NOMO-1 (cell line): ENCODE measurements at regions not wholly inside any gene's neighbourhood (a gene's known extent, or its start where the extent isn't known, plus 50 kb on each side); places are given as distances from the start of the nearest gene placed in this dataset.
"Not testable (repeated sequence)": the region's sequence is repeated elsewhere in the genome, so short reads cannot be mapped to it uniquely, and the experiment has no call there.

Experiments used
- DNase-seq, 2 experiments: peaks; one replicate each; lab custom pipeline; 2025; ENCODE audit not compliant: unreplicated experiment in 2 of 2; lab: John Stamatoyannopoulos, UW

DNA sequence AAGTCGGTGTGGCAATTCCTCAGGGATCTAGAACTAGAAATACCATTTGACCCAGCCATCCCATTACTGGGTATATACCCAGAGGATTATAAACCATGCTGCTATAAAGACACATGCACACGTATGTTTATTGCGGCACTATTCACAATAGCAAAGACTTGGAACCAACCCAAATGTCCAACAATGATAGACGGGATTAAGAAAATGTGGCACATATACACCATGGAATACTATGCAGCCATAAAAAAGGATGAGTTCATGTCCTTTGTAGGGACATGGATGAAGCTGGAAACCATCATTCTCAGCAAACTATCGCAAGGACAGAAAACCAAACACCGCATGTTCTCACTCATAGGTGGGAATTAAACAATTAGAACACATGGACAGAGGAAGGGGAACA, 80.6 kb upstream of the ST3GAL5 start:
- not testable (repeated sequence) for DNase-seq

- DNase-seq = not testable (repeated sequence)
Observed at GRCh38 chr2:85965770-85966169, 77.0 kb upstream of the ST3GAL5 start.

- not testable (repeated sequence) for DNase-seq
Observed at GRCh38 chr2:85963747-85964418, 75.1 kb upstream of the ST3GAL5 start.

DNA sequence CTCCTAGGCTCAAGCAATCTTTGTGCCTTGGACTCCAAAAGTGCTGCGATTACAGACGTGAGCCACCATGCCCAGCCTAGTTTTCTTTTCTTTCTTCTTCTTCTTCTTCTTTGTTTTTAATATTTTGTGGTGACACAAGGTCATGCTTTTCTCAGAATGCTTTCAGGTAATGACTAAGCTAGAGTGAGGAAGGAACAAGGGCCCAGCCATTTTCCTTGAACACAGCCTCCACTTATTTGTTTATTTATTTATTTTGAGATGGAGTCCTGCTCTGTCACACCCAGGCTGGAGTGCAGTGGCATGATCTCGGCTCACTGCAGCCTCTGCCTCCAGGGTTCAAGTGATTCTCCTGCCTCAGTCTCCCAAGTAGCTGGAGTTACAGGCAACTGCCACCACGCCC, 74.3 kb upstream of the ST3GAL5 start:
- DNase-seq = no peak

DNA sequence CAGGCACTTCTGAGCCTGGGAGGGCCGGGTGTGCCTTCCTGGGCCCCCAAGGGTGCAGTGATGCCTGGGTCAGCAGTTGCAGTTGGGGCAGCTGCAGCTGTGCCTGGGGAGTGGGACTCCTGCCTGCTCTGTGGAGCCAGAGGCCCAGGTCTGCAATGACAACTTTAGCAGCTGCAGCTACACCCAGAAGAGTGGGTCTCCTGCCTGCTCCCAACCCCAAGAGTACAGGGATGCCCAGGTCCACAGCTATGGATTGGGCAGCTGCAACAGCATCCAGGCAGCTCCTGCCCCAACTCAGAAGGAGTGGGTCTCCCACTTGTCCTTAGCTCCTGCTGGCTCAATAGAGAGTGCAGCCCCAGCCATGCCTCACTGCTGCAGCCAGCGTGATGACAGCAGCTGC, 73.0 kb upstream of the ST3GAL5 start:
- DNase-seq = no peak

DNA sequence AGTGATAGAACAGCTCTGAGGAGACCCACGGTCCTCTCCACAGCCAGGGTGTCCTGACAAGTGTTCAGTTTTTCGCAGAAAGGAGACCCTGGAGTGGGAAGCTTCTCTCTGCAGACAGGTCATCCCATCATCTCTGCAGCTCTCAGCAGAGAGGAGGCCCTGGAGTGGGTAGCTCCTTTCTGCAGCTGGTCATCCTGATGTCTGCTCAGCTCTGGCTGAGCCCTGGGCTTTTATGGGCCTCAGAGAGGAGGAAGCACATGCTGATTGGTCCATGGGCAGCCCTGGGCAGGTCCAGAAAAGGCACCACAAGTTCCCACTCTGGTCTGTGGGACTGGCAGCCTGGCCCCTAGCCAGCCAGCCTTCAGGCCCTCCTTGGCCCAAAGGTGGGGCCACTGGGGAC, 72.3 kb upstream of the ST3GAL5 start:
- DNase-seq = no peak

GRCh38 chr2:85959826-85960225, 71.0 kb upstream of the ST3GAL5 start:
- DNase-seq = no peak

DNA sequence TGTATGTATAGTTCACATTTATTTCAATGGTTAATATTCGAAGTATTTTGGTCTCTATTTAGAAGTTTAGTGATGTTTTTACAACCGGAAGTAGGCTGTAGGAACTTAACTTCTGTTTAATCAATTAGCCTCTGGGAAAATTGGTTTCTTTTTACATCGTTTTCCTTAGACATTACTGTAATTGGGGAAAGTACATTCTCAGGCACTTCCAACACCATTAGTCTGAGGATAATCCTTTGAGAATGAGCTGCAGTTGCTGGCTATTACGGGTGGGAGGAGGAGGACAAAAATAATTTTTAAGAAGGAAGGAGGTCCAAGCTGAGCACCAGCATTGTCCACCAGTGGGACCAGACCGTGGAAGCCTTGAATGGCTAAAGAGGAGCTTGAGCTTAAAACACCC, 70.4 kb upstream of the ST3GAL5 start:
- DNase-seq = no peak

GRCh38 chr2:85958731-85959130, 69.9 kb upstream of the ST3GAL5 start:
- DNase-seq = no peak

DNA sequence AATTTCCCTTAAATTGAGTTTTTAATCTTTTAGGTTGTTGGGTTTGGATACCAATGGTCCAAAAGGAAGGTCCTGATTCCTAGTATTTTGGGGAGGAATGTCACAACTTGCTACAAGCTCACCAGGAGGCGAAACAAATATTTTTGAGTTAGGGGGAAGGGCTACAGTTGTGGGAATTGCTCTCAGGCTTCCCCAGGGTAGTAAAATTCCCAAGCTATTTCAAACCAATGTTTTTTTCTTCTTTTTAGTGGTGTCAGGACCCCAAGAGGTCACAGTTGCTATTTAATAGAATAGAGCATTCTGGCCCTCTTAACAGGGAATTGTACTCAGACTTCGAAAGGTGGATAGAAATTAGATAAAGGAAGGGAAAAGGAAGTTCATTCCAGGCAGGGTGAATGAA, 68.5 kb upstream of the ST3GAL5 start:
- DNase-seq = no peak

DNA sequence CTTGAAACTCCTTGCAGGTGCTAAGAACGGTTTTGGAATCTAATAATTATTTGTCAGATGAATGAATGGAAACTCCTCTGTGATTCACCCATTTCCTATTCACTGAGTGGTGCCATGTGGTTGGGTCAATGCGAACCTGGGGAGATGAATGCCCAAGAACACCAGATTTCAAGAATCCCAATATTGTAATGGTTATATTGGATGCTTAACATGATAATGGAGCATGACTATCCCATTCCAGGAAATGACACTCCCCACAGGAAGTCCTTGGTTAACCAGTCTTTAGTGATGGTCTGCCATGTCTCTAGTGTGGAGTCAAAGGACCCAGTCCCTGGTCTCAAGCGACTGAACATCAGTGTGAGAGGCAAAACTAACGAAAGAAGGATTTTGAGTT, 67.9 kb upstream of the ST3GAL5 start:
- DNase-seq = no peak

GRCh38 chr2:85954590-85955458, 66.0 kb upstream of the ST3GAL5 start:
- no peak for DNase-seq

DNA sequence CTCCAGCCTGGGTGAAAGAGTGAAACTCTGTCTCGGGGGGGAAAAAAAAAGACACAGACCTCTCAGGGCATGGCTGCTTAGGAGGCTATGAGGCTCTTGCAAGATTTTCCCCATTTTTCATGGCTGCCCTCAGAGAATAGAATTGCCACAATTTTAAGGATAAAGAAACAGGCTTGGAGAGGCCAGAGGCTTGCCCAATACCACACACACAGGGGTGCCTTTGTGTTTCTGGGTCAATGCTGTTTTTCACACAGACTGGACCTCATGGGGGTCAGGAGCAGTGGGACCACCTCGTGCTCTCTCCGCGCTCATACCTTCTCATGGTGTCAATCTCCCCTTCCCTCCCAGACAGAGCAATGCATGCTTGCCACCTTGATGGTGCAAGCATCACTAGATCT, 65.4 kb upstream of the ST3GAL5 start:
- no peak for DNase-seq

DNA sequence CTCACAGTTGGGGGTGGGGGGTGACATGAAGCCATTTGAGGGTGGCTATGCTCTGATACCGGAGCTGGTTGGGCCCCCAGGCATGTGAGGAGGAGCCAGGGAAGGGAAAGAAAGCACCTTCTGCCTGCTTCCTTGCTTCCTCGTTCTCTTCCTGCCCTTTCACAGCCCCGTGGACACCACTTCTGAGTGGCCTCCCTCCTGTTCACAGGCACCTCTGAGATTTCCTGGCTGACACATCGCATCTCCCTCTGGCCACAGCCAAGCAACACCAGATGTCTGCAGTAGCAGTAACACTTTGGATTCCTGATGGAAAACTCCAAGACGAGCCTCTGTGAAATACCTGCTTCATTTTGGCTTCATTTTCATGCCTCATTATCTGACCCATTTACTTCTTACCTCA, 64.7 kb upstream of the ST3GAL5 start:
- DNase-seq = no peak

DNA sequence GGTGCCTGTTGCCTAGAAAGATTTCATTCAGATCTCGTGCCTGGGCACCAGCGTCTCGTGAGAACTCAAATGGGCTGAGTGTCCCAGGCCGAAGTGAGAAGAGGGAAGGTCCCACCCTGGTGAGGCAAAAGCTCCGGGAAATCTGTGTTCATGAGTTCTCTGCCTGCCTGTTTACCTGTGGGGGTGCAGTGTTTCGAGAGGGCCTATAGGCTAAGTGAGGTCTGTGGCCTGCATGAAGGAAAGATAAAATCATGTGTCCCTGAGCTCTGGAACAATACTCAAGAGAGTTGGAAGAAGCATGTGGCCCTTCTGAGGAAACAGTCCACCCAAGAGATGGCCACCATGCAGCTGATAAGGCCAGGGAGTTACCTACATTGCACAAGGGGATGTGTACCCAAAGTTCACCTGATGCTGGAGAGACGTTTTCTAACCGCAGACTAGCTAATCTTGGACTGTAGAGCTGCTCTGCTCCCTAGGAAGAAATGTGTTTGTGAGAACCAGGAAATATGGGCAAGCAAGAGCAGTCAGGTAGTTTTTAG, 63.5 kb upstream of the ST3GAL5 start:
- DNase-seq = no peak

DNA sequence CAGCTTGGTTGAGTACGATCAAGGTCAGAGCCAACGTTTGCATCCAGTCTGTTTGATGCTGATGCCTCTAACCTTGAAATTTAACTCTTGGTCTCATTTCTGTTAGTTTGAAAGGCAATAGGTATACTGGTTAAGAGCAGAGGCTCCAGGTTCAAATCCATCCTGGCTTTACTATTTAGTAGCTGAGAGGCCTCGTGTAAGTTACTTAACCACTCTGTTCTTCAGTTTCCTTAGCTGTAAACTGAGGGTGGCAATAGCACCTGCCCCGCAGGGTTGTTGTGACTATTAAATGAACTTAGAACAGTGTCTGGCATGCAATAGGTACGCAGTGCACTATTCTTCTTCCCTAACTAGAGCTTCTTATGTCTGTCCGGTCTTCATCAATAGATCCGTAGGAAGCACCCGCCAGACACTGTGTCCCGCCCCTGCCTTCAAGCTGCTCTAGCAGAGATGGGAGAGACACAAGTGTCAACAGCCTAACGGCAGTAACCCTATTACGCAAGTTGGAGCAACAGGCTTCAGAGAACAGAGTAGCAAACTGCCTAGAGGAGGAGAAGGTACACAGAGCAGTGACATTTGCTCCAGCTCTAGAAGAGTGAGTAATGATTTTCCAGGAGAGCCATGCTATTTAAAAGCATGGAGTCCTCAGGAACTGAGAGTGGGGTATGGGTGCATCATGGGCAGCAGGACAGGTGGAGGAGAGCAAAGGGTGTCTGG, 62.7 kb upstream of the ST3GAL5 start:
- peak; percentile 18 to 56 for DNase-seq

GRCh38 chr2:85950743-85951142, 62.0 kb upstream of the ST3GAL5 start:
- DNase-seq = no peak

DNA sequence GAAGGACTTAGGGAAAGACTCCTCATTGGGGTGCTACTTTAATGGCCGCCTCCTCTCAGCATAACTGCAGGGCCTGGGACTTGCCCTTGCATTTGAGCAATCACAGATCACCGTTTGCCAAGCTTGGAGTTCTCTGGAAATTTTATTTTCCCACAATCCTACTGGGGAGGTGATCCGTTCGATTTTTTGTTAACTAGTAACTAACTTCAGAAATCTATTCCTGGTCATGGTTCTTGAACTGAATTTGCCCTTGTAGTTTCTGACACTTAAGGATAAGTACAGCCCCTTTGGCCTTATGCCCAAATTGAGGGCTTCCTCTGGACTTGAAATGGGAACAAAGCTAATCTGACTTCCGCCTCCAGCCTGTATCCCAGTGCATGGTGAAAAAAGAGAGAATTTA, 60.5 kb upstream of the ST3GAL5 start:
- DNase-seq = no peak

DNA sequence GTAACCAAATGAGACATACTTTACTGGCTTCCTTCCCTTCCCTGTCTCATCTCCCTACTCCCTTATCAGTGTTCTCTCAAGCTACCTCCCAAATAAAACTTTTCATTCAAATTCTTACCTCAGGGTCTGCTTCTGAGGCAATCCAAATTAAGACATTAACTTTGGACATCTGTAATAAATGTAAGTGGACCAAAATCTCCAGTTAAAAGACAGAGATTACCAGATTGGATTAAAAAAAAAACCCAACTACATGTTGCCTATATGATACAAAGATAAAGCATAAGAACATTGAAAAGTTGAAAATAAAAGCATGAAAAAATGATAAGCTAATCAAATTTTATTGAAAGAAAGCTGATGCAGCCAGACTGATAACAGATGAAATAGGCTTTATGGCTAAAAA, 58.8 kb upstream of the ST3GAL5 start:
- DNase-seq = no peak

DNA sequence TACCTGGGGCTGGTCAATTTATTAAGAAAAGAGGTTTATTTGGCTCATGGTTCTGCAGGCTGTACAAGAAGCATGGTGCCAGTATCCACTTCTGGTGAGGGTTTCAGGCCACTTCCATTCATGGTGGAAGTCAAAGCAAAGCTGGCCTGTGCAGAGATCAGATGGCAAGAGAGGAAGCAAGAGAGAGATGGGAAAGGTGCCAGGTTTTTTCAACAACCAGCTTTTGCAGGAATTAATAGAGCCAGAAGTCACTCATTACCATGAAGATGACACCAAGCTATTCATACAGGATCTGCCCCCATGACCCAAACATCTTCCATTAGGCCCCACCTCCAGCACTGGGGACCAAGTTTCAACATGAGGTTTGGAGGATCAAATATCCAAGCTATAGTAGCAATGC, 56.8 kb upstream of the ST3GAL5 start:
- DNase-seq = no peak

- no peak for DNase-seq
Observed at GRCh38 chr2:85945172-85945571, 56.4 kb upstream of the ST3GAL5 start.
